ENCODE measurements at regions not wholly inside any gene's neighbourhood (a gene's known extent, or its start where the extent isn't known, plus 50 kb on each side); places are given as distances from the start of the nearest gene placed in this dataset.

- TF ChIP-seq, protein P1, sequence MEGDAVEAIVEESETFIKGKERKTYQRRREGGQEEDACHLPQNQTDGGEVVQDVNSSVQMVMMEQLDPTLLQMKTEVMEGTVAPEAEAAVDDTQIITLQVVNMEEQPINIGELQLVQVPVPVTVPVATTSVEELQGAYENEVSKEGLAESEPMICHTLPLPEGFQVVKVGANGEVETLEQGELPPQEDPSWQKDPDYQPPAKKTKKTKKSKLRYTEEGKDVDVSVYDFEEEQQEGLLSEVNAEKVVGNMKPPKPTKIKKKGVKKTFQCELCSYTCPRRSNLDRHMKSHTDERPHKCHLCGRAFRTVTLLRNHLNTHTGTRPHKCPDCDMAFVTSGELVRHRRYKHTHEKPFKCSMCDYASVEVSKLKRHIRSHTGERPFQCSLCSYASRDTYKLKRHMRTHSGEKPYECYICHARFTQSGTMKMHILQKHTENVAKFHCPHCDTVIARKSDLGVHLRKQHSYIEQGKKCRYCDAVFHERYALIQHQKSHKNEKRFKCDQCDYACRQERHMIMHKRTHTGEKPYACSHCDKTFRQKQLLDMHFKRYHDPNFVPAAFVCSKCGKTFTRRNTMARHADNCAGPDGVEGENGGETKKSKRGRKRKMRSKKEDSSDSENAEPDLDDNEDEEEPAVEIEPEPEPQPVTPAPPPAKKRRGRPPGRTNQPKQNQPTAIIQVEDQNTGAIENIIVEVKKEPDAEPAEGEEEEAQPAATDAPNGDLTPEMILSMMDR (conservative IDR thresholded peaks at IDR 0.05 in 1 of 2, IDR thresholded peaks at IDR 0.05 in 1 of 2; ENCODE audit: low read depth in 1 of 2, low read length in 2 of 2): no peak
- TF ChIP-seq EZH2 (IDR thresholded peaks at IDR 0.05; ENCODE audit: low read length, missing control alignments): no peak
These were observed 58.3 kb upstream of the GGTLC1 start for GRCh38 chr20:24046888-24047287.
